Nucleus accumbens (tissue), 56 donors: ENCODE measurements at regions not wholly inside any gene's neighbourhood (a gene's known extent, or its start where the extent isn't known, plus 50 kb on each side); places are given as distances from the start of the nearest gene placed in this dataset.
"Not testable (repeated sequence)": the region's sequence is repeated elsewhere in the genome, so short reads cannot be mapped to it uniquely, and the experiment has no call there.

Experiments
- DNase-seq, 56 donors: peaks; one replicate each; lab custom pipeline; 2025; lab: John Stamatoyannopoulos, UW

- DNase-seq: no peak
These were observed 105.1 kb upstream of the GALNT15 start for GRCh38 chr3:16069149-16069922.

- peak in 3 of 56 donors; percentile 9 to 22 (median 14) for DNase-seq
These were observed 103.8 kb upstream of the GALNT15 start for GRCh38 chr3:16070707-16071106.

DNA sequence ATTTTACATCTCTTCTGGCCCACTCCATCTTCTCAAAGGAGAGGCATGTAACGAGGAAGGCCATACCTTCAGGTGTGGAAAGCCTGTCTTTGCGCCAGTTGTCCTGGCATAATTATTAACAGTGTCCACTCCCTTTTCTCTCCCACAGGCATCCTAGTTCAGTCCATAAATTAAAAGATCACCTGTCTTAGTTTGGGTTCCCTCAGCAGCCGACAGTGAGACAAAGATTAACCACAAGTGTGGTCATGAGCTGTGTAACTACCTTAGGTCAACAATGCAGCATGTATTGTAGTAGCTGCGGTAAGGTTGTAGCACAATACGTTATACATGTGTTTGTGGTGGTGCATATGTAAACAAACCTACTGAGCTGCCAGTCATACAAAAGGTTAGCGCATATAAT is 103.3 kb upstream of the GALNT15 start:
- no peak for DNase-seq

- no peak for DNase-seq
These were observed 101.9 kb upstream of the GALNT15 start for GRCh38 chr3:16072420-16073110.

DNA sequence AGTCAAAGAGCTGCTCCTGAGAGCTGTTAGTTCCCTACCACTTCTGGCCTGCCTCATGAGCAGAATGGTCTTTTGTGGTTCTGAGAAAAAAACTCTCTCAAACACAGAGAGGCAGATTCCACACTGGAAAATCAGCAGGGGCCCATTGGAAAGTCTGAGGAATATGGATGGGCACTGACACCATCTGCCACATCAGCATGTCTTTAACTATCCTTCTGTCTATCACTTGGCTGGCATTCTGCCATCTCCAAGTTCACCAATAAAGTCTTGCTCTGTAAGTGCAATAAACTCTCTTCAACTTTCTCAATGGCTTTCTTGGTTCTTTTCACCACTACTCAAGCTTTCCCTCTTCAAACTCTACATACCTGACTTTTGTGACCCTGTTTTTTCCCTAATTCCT is 101.3 kb upstream of the GALNT15 start:
- DNase-seq: no peak

DNA sequence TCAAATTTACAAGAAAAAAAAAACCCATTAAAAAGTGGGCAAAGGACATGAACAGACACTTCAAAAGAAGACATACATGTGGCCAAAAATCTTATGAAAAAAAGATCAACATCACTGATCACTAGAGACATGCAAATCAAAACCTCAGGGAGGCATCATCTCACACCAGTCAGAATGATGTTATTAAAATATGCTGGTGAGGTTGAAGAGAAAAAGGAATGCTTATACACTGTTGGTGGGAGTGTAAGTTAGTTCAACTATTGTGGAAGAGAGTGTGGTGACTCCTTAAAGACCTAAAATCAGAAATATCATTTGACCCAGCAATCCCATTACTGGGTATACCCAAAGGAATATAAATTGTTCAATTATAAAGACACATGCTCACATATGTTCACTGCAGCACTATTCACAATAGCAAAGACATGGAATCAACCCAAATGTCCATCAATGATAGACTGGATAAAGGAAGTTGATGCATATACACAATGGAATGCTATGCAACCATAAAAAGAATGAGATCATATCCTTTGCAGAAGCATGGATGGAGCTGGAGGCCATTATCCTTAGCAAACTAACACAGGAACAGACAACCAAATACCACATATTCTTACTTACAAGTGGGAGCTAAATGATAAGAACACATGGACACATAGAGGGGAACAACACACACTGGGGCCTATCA is 100.3 kb upstream of the GALNT15 start:
- not testable (repeated sequence) for DNase-seq

DNA sequence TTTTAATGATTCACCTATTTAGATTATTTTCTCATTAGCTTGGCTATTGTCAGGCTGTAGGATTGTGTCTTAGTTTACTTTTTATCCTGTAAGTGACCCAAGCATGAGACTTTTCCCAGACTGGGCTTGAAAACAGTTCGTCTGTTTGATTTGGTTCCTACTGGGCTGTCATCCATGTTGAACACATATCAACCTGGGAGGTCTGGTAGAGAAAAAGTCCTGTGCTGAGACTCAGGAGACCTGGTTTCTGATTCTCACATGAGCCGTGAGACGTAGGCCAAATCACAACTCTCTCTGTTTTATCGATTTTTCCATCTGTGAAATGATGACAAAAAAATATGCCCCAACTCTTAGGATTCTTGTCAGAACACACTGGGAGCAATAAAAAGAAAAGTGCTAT is 98.8 kb upstream of the GALNT15 start:
- DNase-seq: no peak

- DNase-seq: no peak
These were observed 97.9 kb upstream of the GALNT15 start for GRCh38 chr3:16076564-16076963.

GRCh38 chr3:16077146-16077545 is 97.3 kb upstream of the GALNT15 start:
- DNase-seq: not testable (repeated sequence)

DNA sequence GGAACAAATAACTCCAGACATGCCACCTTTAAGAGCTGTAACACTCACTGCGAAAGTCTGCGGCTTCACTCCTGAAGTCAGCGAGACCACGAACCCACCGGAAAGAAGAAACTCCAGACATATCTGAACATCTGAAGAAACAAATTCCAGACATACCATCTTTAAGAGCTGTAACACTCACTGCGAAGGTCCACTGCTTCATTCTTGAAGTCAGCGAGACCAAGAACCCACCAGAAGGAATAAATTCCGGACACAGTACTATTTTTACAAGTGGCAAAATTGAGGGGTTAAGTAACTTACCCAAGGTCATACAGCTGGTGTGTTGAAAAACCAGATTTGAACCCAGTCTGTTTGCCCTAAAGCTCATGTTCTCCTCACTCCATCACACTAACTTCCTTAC is 96.8 kb upstream of the GALNT15 start:
- DNase-seq: not testable (repeated sequence)

- no peak for DNase-seq
These were observed 95.0 kb upstream of the GALNT15 start for GRCh38 chr3:16079519-16079918.

- DNase-seq: no peak
These were observed 92.8 kb upstream of the GALNT15 start for GRCh38 chr3:16081661-16082060.

- DNase-seq: no peak
These were observed 89.6 kb upstream of the GALNT15 start for GRCh38 chr3:16084887-16085286.

- no peak for DNase-seq
These were observed 89.1 kb upstream of the GALNT15 start for GRCh38 chr3:16085410-16085809.

DNA sequence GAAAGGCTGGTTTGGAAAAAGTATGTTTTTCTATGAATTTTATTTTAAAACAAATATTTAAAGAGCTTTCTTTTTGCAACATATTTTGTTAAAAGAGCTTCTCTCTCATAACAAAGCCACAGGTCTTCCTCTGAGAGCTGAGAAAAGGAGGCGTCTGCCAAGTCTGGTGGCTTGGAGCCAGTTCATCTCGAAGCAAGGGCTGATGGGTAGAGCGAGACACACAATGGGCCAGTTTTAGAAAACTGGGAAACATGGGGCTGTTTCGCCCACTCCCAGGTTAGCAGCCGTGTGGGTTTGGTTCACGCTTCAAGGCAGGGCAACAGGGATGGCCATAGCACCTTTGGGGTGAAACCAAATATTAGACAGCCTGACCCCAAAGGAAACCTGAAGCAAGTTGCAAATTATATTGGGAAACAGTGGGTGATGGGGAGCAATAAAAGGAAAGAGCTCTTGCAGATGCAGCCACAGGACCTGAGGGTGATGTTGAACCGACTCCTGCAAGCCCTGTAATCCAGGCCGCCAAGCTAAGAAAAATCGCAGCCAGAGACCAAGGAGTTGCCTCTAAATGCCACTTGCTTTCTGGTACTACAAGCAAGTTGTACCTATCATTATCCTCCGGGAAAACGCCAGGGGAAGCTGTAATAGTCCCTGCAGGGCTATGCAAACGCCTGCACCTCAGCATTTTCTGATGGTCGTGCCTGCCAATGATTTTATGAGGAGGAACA is 88.4 kb upstream of the GALNT15 start:
- peak; percentile 7 to 87 (median 68) for DNase-seq

DNA sequence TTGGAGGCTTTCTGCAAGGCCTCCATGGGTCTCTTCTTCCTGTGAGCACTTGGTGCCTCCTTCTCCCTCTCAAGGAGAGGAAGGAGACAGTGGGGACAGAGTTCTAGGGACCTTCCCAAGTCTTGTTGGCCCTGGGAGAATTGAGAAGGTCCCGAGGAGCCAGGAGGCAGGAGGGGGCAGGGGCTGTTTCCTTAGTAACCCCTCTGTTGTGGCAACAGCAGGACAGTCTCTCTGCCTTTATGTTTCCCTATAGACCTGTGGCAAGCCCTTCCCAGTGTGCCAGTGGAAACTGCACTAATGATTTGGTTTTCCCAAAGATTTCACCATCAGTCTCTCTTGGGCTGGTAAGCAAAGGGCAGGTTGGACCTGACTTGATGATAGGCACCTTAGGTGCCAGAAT is 87.8 kb upstream of the GALNT15 start:
- no peak for DNase-seq

- DNase-seq: no peak
These were observed 86.0 kb upstream of the GALNT15 start for GRCh38 chr3:16088496-16088895.

GRCh38 chr3:16089521-16089920 is 85.0 kb upstream of the GALNT15 start:
- DNase-seq: no peak

DNA sequence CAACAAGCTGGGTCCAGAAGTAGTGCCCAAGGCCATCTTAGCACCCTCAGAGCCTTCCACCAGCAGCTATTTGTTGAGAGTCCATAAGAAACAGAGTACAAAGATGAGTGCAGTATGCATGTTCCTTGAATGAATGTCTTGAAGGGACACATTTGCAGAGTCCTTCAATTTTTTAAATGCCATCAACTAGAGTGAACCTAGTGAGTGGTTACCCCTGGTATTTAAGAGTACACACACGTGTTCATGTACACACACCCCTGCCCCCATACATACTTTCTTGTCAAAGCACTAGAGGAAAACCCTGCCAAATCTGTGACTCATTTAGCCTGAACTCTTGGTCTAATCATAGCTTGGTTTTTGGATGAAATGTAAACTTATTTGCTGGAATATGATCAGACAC is 84.5 kb upstream of the GALNT15 start:
- DNase-seq: no peak

DNA sequence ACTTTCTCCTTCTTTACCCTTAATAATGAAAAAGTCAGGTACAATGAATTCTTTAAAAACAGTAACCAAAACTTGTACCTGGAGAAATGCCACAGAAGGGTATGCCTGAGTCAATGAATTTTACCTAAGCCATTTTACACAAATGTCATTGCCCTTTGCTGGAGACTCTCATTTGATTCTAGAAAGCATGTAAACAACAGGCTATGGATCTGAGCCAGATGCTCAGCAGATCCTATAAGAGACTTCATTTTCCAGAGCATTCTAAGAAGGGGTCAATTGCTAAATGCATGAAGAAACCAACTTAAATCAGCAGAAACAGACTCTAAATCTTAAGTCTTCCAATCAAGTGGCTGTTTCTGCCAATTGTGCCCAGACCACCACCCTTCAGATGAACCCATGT is 83.8 kb upstream of the GALNT15 start:
- DNase-seq: no peak

DNA sequence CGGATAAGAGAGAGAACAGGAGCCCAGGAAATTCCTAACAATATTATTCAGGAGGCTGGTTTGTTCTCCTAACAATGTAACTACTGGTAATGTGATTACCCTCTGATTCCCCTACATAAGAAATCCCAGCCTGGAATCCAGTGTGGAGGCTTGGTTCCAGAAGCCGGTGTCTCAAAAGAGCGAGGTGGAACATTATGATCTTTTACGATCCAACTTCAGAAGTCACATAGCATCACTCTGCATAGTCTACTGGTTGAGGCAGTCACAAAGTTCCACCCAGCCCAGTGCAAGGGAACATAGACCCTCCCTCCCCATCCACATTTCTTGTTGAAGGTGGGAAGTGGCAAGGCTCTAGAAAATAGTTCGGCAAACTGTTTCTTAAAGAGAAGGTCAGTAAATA is 81.6 kb upstream of the GALNT15 start:
- DNase-seq: no peak
